ENCODE measurements at regions not wholly inside any gene's neighbourhood (a gene's known extent, or its start where the extent isn't known, plus 50 kb on each side); places are given as distances from the start of the nearest gene placed in this dataset.

- Histone ChIP-seq H3K27me3 (ENCODE audit: control insufficient read depth, insufficient read depth, low read length) (no peaks in the 10 kb centered on the region), H3K36me3 (ENCODE audit: control insufficient read depth, insufficient read depth, low read length) (no peaks in the 10 kb centered on the region), H3K4me1 (ENCODE audit: control insufficient read depth, insufficient read depth, low read length) (no peaks in the 10 kb centered on the region), H3K27ac (ENCODE audit: low read depth, low read length) (no peak overlapping the region), H3K4me3 (ENCODE audit: low read depth, low read length) (no peak overlapping the region), H3K9me3 (ENCODE audit: control insufficient read depth, insufficient read depth, low read length) (peaks cover 2% of the 10 kb centered on the region)
- DNase-seq (ENCODE audit: low read depth in 4 of 6, low spot score in 6 of 6) = no peak
- WGBS (ENCODE audit: insufficient coverage) = no CpG with 5 or more reads among the region's 1 CpG
Measured at GRCh38 chr6:20310185-20310584, 91.5 kb upstream of the E2F3 start.

GRCh38 chr6:20312606-20313005 is 89.1 kb upstream of the E2F3 start:
- H3K27me3 ChIP-seq (ENCODE audit: control insufficient read depth, insufficient read depth, low read length) = no peaks in the 10 kb centered on the region
- H3K36me3 ChIP-seq (ENCODE audit: control insufficient read depth, insufficient read depth, low read length) = no peaks in the 10 kb centered on the region
- peak in 1 of 6 donors; percentile 17 for DNase-seq (ENCODE audit: low read depth in 4 of 6, low spot score in 6 of 6)
- H3K9me3 ChIP-seq (ENCODE audit: control insufficient read depth, insufficient read depth, low read length) = peaks cover 2% of the 10 kb centered on the region
- H3K4me1 ChIP-seq (ENCODE audit: control insufficient read depth, insufficient read depth, low read length) = no peaks in the 10 kb centered on the region
- 80% methylated on average over 5 of the region's 5 CpGs for WGBS (ENCODE audit: insufficient coverage)
- no peak overlapping the region for H3K4me3 ChIP-seq (ENCODE audit: low read depth, low read length)
- H3K27ac ChIP-seq (ENCODE audit: low read depth, low read length) = no peak overlapping the region

- WGBS (ENCODE audit: insufficient coverage) = 61% methylated on average over 3 of the region's 3 CpGs
- no peak for DNase-seq (ENCODE audit: low read depth in 4 of 6, low spot score in 6 of 6)
- no peaks in the 10 kb centered on the region for H3K4me1 ChIP-seq (ENCODE audit: control insufficient read depth, insufficient read depth, low read length)
Measured at GRCh38 chr6:20313051-20313450, 88.6 kb upstream of the E2F3 start.

GRCh38 chr6:20313960-20314530 is 87.6 kb upstream of the E2F3 start:
- Histone ChIP-seq H3K4me3 (ENCODE audit: low read depth, low read length) (no peak overlapping the region), H3K36me3 (ENCODE audit: control insufficient read depth, insufficient read depth, low read length) (no peaks in the 10 kb centered on the region), H3K27me3 (ENCODE audit: control insufficient read depth, insufficient read depth, low read length) (no peaks in the 10 kb centered on the region), H3K9me3 (ENCODE audit: control insufficient read depth, insufficient read depth, low read length) (peaks cover 2% of the 10 kb centered on the region), H3K27ac (ENCODE audit: low read depth, low read length) (no peak overlapping the region), H3K4me1 (ENCODE audit: control insufficient read depth, insufficient read depth, low read length) (no peaks in the 10 kb centered on the region)
- no peak for DNase-seq (ENCODE audit: low read depth in 4 of 6, low spot score in 6 of 6)
- no CpG with 5 or more reads among the region's 7 CpGs for WGBS (ENCODE audit: insufficient coverage)

More at GRCh38 chr6:20313051-20313450, 88.6 kb upstream of the E2F3 start:
- H3K36me3 ChIP-seq (ENCODE audit: control insufficient read depth, insufficient read depth, low read length) = no peaks in the 10 kb centered on the region
- H3K4me3 ChIP-seq (ENCODE audit: low read depth, low read length) = no peak overlapping the region
- H3K9me3 ChIP-seq (ENCODE audit: control insufficient read depth, insufficient read depth, low read length) = peaks cover 2% of the 10 kb centered on the region
- H3K27me3 ChIP-seq (ENCODE audit: control insufficient read depth, insufficient read depth, low read length) = no peaks in the 10 kb centered on the region
- H3K27ac ChIP-seq (ENCODE audit: low read depth, low read length) = no peak overlapping the region

GRCh38 chr6:20314866-20315845 is 86.5 kb upstream of the E2F3 start:
- WGBS (ENCODE audit: insufficient coverage) = 91% methylated on average over 2 of the region's 4 CpGs
- H3K9me3 ChIP-seq (ENCODE audit: control insufficient read depth, insufficient read depth, low read length) = peaks cover under 1% of the 10 kb centered on the region
- no peak overlapping the region for H3K4me3 ChIP-seq (ENCODE audit: low read depth, low read length)
- H3K27ac ChIP-seq (ENCODE audit: low read depth, low read length) = no peak overlapping the region
- H3K36me3 ChIP-seq (ENCODE audit: control insufficient read depth, insufficient read depth, low read length) = no peaks in the 10 kb centered on the region
- H3K4me1 ChIP-seq (ENCODE audit: control insufficient read depth, insufficient read depth, low read length) = no peaks in the 10 kb centered on the region
- no peaks in the 10 kb centered on the region for H3K27me3 ChIP-seq (ENCODE audit: control insufficient read depth, insufficient read depth, low read length)
- DNase-seq (ENCODE audit: low read depth in 4 of 6, low spot score in 6 of 6) = no peak

- H3K27ac ChIP-seq (ENCODE audit: low read depth, low read length) = no peak overlapping the region
- H3K4me1 ChIP-seq (ENCODE audit: control insufficient read depth, insufficient read depth, low read length) = no peaks in the 10 kb centered on the region
- 80% methylated on average over 1 of the region's 5 CpGs for WGBS (ENCODE audit: insufficient coverage)
- H3K36me3 ChIP-seq (ENCODE audit: control insufficient read depth, insufficient read depth, low read length) = no peaks in the 10 kb centered on the region
- H3K4me3 ChIP-seq (ENCODE audit: low read depth, low read length) = no peak overlapping the region
- H3K27me3 ChIP-seq (ENCODE audit: control insufficient read depth, insufficient read depth, low read length) = no peaks in the 10 kb centered on the region
- H3K9me3 ChIP-seq (ENCODE audit: control insufficient read depth, insufficient read depth, low read length) = no peaks in the 10 kb centered on the region
- no peak for DNase-seq (ENCODE audit: low read depth in 4 of 6, low spot score in 6 of 6)
Measured at GRCh38 chr6:20317430-20317829, 84.2 kb upstream of the E2F3 start.

GRCh38 chr6:20318851-20319387 is 82.8 kb upstream of the E2F3 start:
- Histone ChIP-seq H3K4me3 (ENCODE audit: low read depth, low read length) (no peak overlapping the region), H3K9me3 (ENCODE audit: control insufficient read depth, insufficient read depth, low read length) (no peaks in the 10 kb centered on the region), H3K4me1 (ENCODE audit: control insufficient read depth, insufficient read depth, low read length) (no peaks in the 10 kb centered on the region), H3K27ac (ENCODE audit: low read depth, low read length) (no peak overlapping the region), H3K36me3 (ENCODE audit: control insufficient read depth, insufficient read depth, low read length) (no peaks in the 10 kb centered on the region), H3K27me3 (ENCODE audit: control insufficient read depth, insufficient read depth, low read length) (no peaks in the 10 kb centered on the region)
- WGBS (ENCODE audit: insufficient coverage) = 99% methylated on average over 36 of the region's 37 CpGs
- no peak for DNase-seq (ENCODE audit: low read depth in 4 of 6, low spot score in 6 of 6)

- Histone ChIP-seq H3K4me3 (ENCODE audit: low read depth, low read length) (no peak overlapping the region), H3K4me1 (ENCODE audit: control insufficient read depth, insufficient read depth, low read length) (no peaks in the 10 kb centered on the region), H3K9me3 (ENCODE audit: control insufficient read depth, insufficient read depth, low read length) (no peaks in the 10 kb centered on the region), H3K27me3 (ENCODE audit: control insufficient read depth, insufficient read depth, low read length) (no peaks in the 10 kb centered on the region), H3K27ac (ENCODE audit: low read depth, low read length) (no peak overlapping the region), H3K36me3 (ENCODE audit: control insufficient read depth, insufficient read depth, low read length) (no peaks in the 10 kb centered on the region)
- DNase-seq (ENCODE audit: low read depth in 4 of 6, low spot score in 6 of 6) = no peak
- 91% methylated on average over 20 of the region's 23 CpGs for WGBS (ENCODE audit: insufficient coverage)
Measured at GRCh38 chr6:20319520-20320357, 81.9 kb upstream of the E2F3 start.

GRCh38 chr6:20325641-20326421 is 75.8 kb upstream of the E2F3 start:
- Histone ChIP-seq H3K4me1 (ENCODE audit: control insufficient read depth, insufficient read depth, low read length) (no peaks in the 10 kb centered on the region), H3K27me3 (ENCODE audit: control insufficient read depth, insufficient read depth, low read length) (no peaks in the 10 kb centered on the region), H3K27ac (ENCODE audit: low read depth, low read length) (no peak overlapping the region), H3K36me3 (ENCODE audit: control insufficient read depth, insufficient read depth, low read length) (no peaks in the 10 kb centered on the region), H3K9me3 (ENCODE audit: control insufficient read depth, insufficient read depth, low read length) (no peaks in the 10 kb centered on the region), H3K4me3 (ENCODE audit: low read depth, low read length) (no peak overlapping the region)
- 100% methylated on average over 2 of the region's 6 CpGs for WGBS (ENCODE audit: insufficient coverage)
- DNase-seq (ENCODE audit: low read depth in 4 of 6, low spot score in 6 of 6) = no peak
